SU-DHL-6 (cell line): ENCODE measurements at regions not wholly inside any gene's neighbourhood (a gene's known extent, or its start where the extent isn't known, plus 50 kb on each side); places are given as distances from the start of the nearest gene placed in this dataset.

Experiments used
- H2AFZ ChIP-seq: fragments of 200-600 bp; sonication (generic); 2 replicates; pipeline ENCODE4 v1.6.1; 2014; ENCODE audit warnings: low read depth, mild to moderate bottlenecking, moderate library complexity, mixed read lengths, antibody characterized with exemption, low read length; ENCODE audit not compliant: severe bottlenecking
- H3F3A ChIP-seq: fragments of 200-600 bp; shearing (Covaris generic); 2 replicates; pipeline ENCODE4 v1.6.0; 2016; ENCODE audit warnings: antibody characterized with exemption, mild to moderate bottlenecking; ENCODE audit not compliant: insufficient read depth
- H3K27ac ChIP-seq: fragments of 200-600 bp; sonication (generic); 2 replicates; pipeline ENCODE4 v1.5.1; 2016; ENCODE audit warnings: low read depth, mild to moderate bottlenecking, low read length, moderate library complexity, mixed read lengths
- H3K27me3 ChIP-seq: fragments of 200-600 bp; sonication (generic), shearing (Covaris generic); 2 replicates; pipeline ENCODE4 v1.6.0; 2014; ENCODE audit warnings: mild to moderate bottlenecking, low read length
- H3K36me3 ChIP-seq: fragments of 200-600 bp; sonication (generic); 2 replicates; pipeline ENCODE4 v1.6.1; 2014; ENCODE audit warnings: mild to moderate bottlenecking, low read length, mixed read lengths
- H3K4me2 ChIP-seq: fragments of 300-600, 200-600 bp; shearing (Covaris generic), sonication (generic); 2 replicates; pipeline ENCODE4 v1.6.0; 2014; ENCODE audit warnings: low read length, low read depth, mild to moderate bottlenecking; ENCODE audit not compliant: poor library complexity, severe bottlenecking
- H3K4me3 ChIP-seq: fragments of 200-600 bp; sonication (generic); 2 replicates; pipeline ENCODE4 v1.5.1; 2014; ENCODE audit warnings: antibody characterized with exemption, low read length, mild to moderate bottlenecking, mixed read lengths; ENCODE audit not compliant: insufficient read depth, poor library complexity, severe bottlenecking
- H3K79me2 ChIP-seq: fragments of 200-600 bp; sonication (generic); 2 replicates; pipeline ENCODE4 v1.6.1; 2014; ENCODE audit warnings: mild to moderate bottlenecking, low read length, moderate library complexity; ENCODE audit not compliant: insufficient read depth
- H3K9ac ChIP-seq: fragments of 200-600 bp; sonication (generic); 2 replicates; pipeline ENCODE4 v1.7.0; 2014; ENCODE audit warnings: mild to moderate bottlenecking, low read length
- H3K9me2 ChIP-seq: fragments of 200-600 bp; sonication (generic); replicated peaks from 2 replicates; pipeline ENCODE4 v1.6.1; 2014; ENCODE audit warnings: low read length; ENCODE audit not compliant: insufficient read depth
- H3K9me3 ChIP-seq: fragments of 200-600 bp; sonication (generic); 2 replicates; pipeline ENCODE4 v1.6.1; 2014; ENCODE audit warnings: low read length, mixed read lengths; ENCODE audit not compliant: insufficient read depth
- H4K20me1 ChIP-seq: fragments of 200-600 bp; sonication (generic); 2 replicates; pipeline ENCODE4 v1.6.1; 2014; ENCODE audit warnings: low read depth, mild to moderate bottlenecking, antibody characterized with exemption, low read length, moderate library complexity, mixed read lengths
- EZH2phosphoT487 ChIP-seq: fragments of 200-600 bp; sonication (generic), shearing (Covaris generic); conservative IDR thresholded peaks from 2 replicates; pipeline ENCODE4 v1.6.1; 2018; ENCODE audit warnings: mild to moderate bottlenecking, antibody characterized with exemption, low read length, moderate library complexity, mixed read lengths
- TF ChIP-seq, protein P1 (sequence below): fragments of 200-600 bp; sonication (generic); IDR thresholded peaks from one replicate; pipeline ENCODE4 v1.5.1; 2017; ENCODE audit warnings: antibody characterized with exemption, mild to moderate bottlenecking, low read length, moderate library complexity; ENCODE audit not compliant: insufficient read depth, poor library complexity, severe bottlenecking

DNA sequence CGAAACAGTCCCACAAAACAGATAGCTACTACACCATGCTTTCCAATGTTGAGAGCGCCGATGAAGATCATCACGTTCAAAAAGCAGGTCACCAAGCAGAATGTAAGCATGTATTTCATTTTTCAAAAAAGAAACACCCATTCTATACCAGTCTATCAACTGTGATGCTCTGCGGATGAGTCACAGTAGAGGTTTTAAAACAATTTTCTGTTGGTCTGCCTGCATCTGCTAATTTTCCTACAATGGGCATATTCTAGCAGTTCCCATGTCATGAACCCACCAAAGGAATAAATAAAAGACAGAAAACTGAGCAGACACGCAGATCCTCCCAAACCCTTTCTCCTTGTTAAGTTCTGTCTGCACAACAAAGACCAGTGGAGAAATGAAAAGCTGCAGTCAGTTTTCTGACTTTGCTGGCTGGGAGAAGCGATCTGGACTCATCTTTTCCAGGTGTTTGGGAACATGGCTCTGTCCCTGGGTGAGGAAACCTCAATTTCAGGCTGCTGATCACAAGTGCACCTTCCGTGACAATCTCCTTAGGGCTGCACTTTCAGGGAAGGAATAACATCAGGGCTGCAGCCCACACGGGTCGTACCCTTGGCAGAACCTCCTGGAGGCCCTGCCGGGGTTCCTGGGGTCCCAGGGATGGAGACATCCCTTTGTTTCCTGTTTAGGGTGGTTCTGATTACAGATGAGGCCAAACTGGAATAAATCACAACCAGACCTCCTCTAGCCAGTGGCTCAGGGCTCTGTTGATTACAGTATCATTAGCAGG, 200.1 kb downstream of the BMP7 start:
- 0 out of 2 replicates have a peak, but pooled peaks cover 3% of the 10 kb centered on the region for H3K27me3 ChIP-seq
- H3K9me3 ChIP-seq = no peaks in the 10 kb centered on the region
- H3K4me2 ChIP-seq = no peak overlapping the region
- no peaks in the 10 kb centered on the region for H4K20me1 ChIP-seq
- TF ChIP-seq, protein P1, sequence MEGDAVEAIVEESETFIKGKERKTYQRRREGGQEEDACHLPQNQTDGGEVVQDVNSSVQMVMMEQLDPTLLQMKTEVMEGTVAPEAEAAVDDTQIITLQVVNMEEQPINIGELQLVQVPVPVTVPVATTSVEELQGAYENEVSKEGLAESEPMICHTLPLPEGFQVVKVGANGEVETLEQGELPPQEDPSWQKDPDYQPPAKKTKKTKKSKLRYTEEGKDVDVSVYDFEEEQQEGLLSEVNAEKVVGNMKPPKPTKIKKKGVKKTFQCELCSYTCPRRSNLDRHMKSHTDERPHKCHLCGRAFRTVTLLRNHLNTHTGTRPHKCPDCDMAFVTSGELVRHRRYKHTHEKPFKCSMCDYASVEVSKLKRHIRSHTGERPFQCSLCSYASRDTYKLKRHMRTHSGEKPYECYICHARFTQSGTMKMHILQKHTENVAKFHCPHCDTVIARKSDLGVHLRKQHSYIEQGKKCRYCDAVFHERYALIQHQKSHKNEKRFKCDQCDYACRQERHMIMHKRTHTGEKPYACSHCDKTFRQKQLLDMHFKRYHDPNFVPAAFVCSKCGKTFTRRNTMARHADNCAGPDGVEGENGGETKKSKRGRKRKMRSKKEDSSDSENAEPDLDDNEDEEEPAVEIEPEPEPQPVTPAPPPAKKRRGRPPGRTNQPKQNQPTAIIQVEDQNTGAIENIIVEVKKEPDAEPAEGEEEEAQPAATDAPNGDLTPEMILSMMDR = no peak
- TF ChIP-seq EZH2phosphoT487 = no peak
- H3K79me2 ChIP-seq = no peaks in the 10 kb centered on the region
- no peaks in the 10 kb centered on the region for H3K9me2 ChIP-seq
- no peak overlapping the region for H3K27ac ChIP-seq
- no peak overlapping the region for H2AFZ ChIP-seq
- H3K36me3 ChIP-seq = no peaks in the 10 kb centered on the region
- H3K9ac ChIP-seq = no peak overlapping the region
- H3K4me3 ChIP-seq = no peak overlapping the region
- no peaks in the 10 kb centered on the region for H3F3A ChIP-seq

DNA sequence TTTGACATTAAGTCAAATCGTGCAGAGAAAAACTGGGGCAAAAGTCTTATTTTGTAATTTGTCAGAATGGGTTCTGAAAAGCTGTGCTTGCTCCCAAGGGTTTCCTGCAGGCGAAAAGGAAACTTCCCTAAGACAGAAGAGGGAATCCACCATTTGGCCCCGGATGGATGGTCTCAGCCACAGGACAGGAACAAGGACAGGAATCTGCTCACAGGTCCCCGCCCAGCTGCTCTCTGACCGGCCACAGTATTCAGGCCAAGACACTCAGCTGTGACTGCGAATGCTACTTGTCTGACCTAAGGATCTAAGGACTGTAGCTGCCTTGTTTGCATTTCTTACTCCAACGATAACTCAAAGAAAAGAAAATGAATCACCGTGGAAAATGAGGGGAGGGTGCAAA, 197.0 kb downstream of the BMP7 start:
- no peaks in the 10 kb centered on the region for H3K27me3 ChIP-seq
- H3K36me3 ChIP-seq = no peaks in the 10 kb centered on the region
- no peak overlapping the region for H3K27ac ChIP-seq
- no peaks in the 10 kb centered on the region for H4K20me1 ChIP-seq
- no peaks in the 10 kb centered on the region for H3K79me2 ChIP-seq
- no peak overlapping the region for H3K9ac ChIP-seq
- TF ChIP-seq EZH2phosphoT487 = no peak
- TF ChIP-seq, protein P1 = no peak
- H3K9me2 ChIP-seq = no peaks in the 10 kb centered on the region
- H3F3A ChIP-seq = no peaks in the 10 kb centered on the region
- H3K4me2 ChIP-seq = no peak overlapping the region
- no peak overlapping the region for H3K4me3 ChIP-seq
- H3K9me3 ChIP-seq = no peaks in the 10 kb centered on the region
- H2AFZ ChIP-seq = no peak overlapping the region

DNA sequence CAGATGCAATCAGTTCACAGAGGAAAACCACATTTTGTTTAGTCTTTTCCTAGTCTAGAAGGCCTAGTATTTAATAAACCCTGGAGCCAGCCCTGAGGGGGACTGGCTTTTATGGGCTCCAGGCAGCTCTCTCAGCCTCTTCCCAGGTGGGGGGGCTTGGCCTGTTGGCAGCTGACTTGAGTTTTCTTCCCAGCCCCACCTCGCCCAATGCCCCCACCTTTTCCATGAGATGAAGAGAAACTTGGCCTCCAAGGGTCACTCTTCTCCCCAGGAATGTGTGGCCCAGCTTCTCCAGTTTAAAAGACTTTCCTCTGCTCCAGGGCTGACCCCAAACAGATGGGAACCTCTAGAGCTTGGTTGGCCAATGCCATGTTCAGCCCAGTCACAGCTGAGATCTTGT, 196.1 kb downstream of the BMP7 start:
- Histone ChIP-seq H3K27ac (no peak overlapping the region), H3K9me3 (no peaks in the 10 kb centered on the region), H3K79me2 (no peaks in the 10 kb centered on the region), H2AFZ (no peak overlapping the region), H3F3A (no peaks in the 10 kb centered on the region), H3K27me3 (no peaks in the 10 kb centered on the region), H3K9ac (no peak overlapping the region), H3K36me3 (no peaks in the 10 kb centered on the region), H4K20me1 (no peaks in the 10 kb centered on the region), H3K4me3 (no peak overlapping the region), H3K4me2 (no peak overlapping the region), H3K9me2 (no peaks in the 10 kb centered on the region)
- TF ChIP-seq, protein P1 = no peak
- TF ChIP-seq EZH2phosphoT487 = no peak
